ENCODE measurements at regions not wholly inside any gene's neighbourhood (a gene's known extent, or its start where the extent isn't known, plus 50 kb on each side); places are given as distances from the start of the nearest gene placed in this dataset.

DNA sequence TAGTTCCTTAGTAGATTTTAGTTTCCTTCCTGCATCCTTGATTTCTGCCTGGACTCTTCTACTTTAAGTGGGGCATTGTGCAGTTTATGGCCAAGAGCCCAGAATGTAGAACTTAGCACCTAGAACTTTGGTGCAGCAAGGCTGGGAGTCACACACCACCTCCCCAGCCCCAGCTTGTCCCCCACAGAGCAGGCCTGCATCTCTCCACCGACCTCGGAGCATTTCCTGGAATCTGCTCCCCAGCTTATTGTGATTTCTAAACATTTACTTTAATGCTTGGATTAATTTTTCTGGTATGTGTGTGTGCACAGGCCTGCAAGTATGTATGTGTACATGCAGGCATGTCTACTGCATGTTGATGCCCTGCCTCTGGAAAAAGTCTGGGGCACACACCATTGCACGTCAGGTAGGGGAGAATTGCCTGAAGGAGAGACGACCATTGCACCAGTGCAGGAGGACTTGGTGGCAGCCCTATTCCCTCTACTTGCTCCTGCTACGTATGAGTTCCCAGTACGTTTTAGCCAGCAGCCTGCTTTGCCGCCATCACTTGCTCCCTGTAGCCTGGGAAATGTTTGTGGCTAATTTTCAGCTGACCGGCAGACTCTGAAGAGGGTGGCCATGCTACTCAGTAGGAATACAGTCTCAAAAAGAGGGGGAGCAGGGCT lies 419.9 kb upstream of the HS6ST1 start:
- intact Hi-C loops (cut with DNase I), result no loop called here

DNA sequence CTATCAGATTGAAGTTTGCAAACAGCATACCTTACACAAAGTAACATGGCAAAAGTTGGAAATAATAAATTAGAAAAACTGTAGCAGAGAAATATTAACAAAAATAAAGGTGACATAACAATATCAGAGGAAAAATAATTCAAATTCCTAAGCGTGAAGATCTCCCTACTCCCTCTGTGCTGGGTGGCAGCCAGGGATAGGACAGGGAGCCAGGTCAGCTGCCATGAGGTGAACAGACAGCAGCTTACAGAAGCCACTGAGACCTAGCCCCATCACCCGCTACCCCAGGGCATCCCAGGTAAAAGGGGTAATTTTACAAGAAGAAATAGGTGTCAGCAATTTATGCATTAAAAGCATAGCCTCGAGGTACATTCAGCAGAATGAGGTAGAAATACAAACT lies 423.8 kb upstream of the HS6ST1 start:
- ATAC-seq (no peak), DNase-seq (ENCODE audit: low spot score) (no peak)
- intact Hi-C loops (cut with DNase I), result no loop called here

More for the DNA sequence above, 419.9 kb upstream of the HS6ST1 start:
- DNase-seq (ENCODE audit: low spot score), result no peak
- no peak for ATAC-seq

DNA sequence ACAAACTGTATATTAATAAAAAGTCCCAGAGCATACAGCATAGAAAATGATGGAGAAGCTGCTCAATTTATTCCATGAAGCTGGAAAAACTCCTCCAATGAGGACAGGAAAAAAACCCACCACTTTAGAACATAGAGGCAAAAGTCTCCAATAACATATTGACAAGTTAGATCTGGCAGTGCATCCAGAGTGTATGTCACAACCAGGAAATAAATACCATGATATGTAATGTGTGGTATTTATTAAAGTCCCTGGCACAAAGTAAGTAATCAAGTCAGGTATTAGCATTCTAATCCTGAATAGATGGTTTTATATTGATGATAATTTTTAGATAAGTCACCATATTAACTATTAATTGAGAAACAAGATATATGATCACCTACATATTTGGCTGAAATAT lies 427.3 kb upstream of the HS6ST1 start:
- intact Hi-C loops (cut with DNase I), result no loop called here
- DNase-seq (ENCODE audit: low spot score), result no peak
- ATAC-seq, result no peak

DNA sequence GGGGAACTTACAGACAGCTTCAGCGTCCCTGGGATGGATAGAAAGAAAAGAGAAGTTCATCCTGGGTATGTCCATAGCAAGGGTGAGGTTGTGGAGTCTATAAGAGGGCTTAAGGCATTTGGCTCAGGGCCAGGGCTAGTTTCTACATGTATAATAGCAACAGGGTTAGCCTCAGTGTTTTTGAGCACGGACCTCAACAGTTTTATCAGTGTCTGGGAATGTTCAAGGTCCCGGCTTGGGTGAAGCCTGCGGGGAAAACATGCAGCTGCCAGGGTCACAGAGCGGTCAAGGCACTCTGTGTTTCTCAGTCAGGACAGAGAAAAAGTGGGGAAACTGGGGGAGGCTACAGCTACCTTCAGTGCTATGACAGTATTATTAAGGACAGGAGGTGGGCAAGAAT lies 427.7 kb upstream of the HS6ST1 start:
- ATAC-seq (no peak), DNase-seq (ENCODE audit: low spot score) (no peak)
- intact Hi-C loops (cut with DNase I), result no loop called here

DNA sequence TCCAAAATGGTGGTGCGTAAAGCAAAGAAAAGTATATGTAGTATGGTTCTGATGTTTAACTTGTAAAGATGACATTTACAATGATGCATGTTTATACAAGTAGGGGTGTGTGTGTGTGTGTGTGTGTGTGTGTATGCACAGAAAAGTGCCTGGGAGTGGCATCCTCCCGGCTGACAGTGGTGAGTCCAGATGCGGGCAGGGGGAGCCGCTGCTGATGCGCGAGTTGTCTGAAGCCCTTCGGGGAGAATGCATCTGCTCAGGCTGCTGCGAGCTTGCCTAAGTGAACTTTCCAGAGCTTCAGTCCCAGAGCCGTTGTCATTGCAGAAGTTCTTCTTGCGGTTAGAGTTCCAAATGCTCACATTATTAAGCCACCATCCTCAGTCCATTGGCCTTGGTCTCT lies 429.7 kb upstream of the HS6ST1 start:
- intact Hi-C loops (cut with DNase I), result loop anchor here (1.0 kb wide), 1 partner anchor 35 kb away; no protein-coding TSS in a partner anchor
- no peak for DNase-seq (ENCODE audit: low spot score)
- no peak for ATAC-seq

DNA sequence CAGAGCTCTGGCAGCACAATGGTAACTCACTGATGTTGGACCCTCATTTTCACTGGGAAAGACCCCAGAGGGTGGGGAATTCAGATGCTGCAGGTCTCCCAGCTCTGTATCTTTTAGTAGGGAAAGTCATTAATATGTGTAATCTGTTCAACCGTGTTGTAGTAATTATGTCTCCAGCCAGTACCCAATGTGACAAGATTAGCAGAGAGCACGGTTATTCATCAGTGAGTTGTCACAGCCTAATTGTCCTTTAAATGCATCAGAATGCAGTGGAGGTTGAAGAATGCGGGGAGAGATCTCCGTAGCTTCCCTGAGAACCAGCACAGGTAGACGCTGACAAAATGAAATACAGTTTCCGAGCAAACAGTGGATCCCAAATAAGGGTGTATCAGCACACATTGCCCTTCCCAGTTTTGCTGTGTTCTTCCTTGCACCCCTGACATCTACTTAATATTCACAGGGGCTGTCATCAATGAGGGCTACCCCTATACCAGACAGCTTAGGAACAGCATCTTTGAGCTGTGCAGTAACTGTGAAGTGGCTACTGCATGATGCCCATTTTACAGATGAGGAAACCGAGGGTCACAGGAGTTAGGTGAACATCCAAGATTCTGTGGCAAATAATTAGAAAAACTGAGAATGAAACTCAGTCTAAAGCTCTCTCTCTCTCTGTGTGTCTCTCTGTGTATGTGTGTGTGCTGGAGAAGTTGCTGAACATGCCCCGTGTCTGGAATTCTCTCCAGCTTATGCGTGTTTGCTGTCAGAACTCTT lies 430.4 kb upstream of the HS6ST1 start:
- intact Hi-C loops (cut with DNase I), result loop anchor here (1.0 kb wide), 1 partner anchor 36 kb away; no protein-coding TSS in a partner anchor
- no peak for DNase-seq (ENCODE audit: low spot score)
- ATAC-seq, result no peak

DNA sequence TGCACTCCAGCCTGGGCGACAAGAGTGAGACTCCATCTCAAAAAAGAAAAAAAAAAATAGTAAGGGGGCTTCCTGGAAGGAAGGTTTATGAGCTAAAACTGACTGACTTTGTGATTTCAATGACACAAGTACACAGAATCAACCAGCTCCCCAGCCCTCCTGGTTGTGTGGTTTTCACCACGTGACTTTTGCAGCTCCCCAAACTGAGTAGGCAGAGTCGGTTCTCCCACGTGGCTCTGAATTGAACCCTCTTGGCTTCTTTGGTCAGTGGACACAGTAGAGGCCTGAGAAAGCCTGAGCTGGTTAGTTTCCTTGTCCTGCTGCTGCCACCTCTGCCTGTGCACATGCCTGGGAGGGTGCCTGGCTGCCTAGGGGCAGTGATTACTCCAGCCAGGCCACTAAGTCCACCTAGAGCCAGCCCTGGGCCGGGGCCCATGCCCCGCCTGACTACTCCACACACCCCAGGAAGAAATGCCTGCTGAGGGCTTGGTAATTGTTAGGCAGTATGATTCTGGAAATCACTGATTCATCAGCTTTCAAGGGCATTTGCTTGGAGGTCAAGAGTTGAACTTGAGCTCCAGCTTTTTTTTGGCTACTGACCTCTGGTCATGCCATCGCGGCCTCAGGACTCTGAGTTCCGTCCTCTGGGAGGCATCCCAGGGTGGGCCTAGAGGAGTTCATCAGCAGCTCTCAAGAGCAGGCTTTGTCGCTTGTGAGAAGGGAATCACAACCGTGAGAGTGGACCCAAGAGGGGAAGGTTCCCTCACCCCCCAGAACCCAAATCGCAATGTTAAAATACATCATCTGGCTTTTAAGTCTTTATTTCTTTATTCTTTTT lies 431.9 kb upstream of the HS6ST1 start:
- DNase-seq (ENCODE audit: low spot score), result no peak
- intact Hi-C loops (cut with DNase I), result no loop called here
- ATAC-seq, result peak; percentile 34

DNA sequence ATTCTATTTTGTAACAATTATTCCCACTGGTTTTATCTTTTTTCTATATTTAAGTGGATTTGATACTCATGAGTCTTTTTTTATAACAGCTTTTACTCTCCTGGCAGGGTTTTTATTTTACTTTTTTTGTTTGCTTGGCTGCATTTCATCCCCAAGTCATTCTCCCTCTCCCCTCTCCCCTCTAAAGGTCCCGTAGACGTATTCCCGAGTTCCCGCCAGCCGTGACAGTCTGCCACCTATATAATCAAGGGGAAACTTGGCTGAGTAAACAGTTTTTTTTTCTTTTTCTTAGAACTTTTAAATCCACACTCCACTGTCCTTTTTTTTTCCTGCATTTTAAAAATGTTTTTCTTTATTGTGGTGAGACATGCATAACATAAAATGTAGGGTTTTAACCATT lies 433.1 kb upstream of the HS6ST1 start:
- DNase-seq (ENCODE audit: low spot score) (no peak), ATAC-seq (no peak)
- intact Hi-C loops (cut with DNase I), result no loop called here

DNA sequence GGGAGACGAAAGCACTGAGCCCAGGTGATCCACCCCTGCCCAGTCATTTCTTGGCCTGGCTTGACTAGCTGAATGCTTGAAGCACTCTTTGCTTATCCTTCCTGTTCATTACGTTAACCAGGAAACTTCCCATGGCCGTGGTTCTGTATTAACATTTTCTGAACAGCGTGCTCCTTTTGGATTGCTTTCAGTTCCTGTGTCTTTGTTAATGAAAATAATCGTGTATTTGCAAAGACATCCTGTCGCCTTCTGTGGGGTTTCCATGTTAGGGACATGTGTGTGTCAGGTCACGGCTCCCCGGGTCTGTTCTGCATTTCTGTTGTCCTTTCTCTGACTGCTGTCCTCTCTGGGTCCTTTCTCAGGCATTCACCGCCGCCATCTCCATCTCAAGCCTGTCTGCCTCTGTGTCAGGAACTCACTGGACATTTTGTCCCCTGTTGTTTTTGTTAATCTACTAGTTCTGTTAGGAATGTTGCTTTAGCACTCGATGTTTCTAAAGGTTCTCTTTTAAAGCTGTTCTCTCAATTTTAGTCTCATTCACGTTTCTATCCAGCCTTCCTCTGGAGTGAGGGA lies 434.1 kb upstream of the HS6ST1 start:
- ATAC-seq (no peak), DNase-seq (ENCODE audit: low spot score) (no peak)
- intact Hi-C loops (cut with DNase I), result no loop called here

DNA sequence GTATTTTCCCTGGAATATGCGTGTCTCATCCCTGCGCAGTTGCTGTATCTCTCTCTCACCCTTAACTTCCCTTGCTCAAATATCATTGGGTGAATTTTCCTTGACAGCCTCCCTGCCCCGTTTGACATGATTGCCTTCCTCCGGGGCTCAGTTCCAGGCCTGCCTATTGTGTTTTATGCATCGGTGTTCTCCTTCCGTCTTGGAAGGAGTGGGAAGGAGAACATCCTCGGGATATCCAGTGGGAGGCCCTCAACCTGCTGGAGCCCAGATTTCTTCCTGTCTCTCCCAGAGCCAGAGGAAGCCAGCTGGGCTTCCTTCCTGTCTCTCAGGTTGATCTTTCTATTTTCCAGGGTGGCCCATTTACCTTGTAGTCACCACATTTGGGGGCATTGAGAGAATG lies 434.7 kb upstream of the HS6ST1 start:
- no peak for ATAC-seq
- intact Hi-C loops (cut with DNase I), result no loop called here
- DNase-seq (ENCODE audit: low spot score), result no peak

DNA sequence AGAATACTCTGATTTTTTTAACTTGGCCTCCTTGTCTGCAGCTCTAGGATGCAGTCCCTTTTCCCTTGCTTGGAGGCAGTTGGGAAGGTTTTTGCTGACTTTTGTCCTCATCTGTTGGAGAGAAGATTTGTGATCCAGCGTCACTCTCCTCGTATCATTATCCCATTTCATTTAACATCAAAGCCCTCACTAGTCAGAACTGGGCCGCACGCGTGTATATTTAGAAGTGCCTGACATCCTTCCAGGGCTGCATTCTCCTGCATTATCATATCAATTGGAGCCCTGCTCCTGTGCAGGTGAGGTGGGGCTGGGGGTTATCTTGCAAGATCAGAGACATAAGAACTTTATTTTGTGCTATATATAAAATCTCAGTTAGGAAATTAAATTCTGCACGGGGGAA lies 435.1 kb upstream of the HS6ST1 start:
- ATAC-seq, result no peak
- intact Hi-C loops (cut with DNase I), result no loop called here
- DNase-seq (ENCODE audit: low spot score), result no peak

DNA sequence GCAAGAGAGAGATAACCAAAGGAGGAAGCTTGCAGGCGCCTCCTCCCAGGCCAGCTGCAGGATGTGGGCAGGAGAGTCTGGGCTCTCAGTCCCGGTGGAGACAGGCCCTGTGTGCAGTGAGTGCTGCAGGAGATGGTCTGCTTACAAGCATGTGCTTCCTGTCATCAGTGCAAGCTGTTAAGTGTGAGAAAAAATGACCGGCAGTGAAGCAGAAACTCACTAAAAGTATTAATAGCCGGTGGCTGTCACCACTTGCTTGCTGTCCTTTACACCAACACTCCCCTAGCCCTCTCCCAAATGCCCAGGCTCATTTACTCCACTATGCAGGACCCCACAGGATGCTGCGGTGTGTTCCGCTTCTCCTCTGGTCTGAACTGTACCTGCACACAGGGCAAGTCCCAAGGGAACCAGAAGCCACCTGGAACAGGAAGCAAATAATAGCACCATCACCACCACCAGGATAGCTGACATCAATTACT lies 435.6 kb upstream of the HS6ST1 start:
- intact Hi-C loops (cut with DNase I), result no loop called here
- DNase-seq (ENCODE audit: low spot score), result no peak
- peak; percentile 79 for ATAC-seq

DNA sequence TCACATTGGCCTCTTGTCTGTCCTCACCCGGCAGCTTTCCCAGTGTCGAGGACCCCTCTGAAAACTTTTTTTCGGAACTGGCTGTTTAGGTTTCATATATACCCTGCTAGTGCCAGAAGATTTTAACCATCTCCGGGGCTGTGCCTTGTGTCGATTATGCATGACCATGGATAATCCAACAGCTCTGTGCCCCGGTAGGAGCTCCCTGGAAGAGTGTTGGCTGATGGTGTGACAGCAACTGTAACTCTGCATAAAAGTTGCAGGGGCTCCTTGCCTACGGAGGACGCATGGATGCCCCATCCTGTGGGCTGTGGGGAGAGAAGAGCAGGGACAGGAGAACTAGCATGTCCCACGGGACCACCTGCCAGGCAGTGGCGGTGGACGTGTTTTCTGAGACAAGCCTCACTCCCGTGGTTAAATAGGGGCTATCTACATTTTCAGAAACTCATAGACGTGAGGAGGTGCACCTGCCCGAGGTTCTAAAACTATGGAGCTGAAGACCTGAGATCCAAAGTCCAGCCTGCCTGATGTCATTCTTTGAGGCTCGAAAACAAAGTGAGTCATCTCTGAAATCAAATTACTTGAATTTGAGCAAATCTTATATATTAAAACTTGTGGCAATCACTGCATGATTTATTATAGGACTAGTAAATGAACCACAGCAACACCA lies 437.2 kb upstream of the HS6ST1 start:
- no peak for ATAC-seq
- no peak for DNase-seq (ENCODE audit: low spot score)
- intact Hi-C loops (cut with DNase I), result no loop called here

DNA sequence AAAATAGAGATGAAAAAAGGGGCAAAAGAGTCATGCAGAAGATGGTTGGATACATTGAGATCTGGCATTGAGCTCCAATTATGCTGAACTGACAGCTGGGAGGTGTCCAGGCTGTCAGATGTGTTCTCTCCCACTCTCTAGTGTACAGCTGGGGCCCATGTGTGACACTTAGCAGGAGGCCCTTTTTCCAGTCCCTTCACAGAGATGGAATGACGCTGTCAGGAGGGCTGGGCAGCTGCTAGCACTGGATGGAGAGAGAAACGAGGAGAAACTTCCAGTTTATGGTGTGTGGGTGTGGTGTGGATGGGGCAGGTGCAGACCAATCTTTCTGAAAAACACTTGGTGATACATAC lies 437.7 kb upstream of the HS6ST1 start:
- DNase-seq (ENCODE audit: low spot score) (no peak), ATAC-seq (no peak)
- intact Hi-C loops (cut with DNase I), result no loop called here

DNA sequence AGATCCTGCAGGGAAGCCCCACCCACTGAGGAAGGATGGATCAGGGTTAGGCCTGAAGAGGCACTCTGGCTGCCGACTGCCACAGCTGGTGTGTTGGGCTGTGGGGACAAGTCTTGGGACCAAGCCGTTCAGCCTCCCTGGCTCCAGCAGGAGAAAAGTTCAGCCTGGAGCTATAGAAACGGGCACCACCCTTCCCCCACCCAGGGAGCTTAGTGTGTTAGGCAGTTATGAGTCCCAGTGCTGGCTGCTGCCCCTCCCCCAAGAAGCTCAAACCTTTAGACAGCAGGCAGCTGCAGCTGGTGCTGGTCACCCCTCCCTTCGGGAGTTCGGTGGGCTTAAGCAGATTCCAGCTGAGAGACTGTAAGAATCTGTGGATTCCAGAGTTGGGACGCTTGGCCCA lies 447.1 kb upstream of the HS6ST1 start:
- peak; percentile 26 for DNase-seq (ENCODE audit: low spot score)
- intact Hi-C loops (cut with DNase I), result no loop called here
- no peak for ATAC-seq

DNA sequence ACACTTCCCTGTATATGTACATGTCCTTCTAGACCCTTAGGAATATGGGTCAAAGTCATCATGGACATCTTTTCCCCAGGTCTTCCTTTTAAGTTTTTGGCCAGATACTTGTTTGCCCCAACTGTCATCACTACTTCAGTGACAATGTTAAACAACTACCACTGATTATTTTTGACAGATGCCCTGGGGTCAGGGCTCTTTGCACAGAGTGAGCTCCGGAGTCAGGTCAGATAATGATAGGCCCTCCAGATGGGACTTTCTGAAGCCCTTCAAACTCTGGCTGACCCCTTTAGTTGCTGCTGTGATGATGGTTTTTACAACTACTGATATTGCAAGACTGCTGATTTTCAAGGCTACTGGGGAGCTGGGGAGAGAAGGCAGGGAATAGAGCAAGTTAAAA lies 449.4 kb upstream of the HS6ST1 start:
- intact Hi-C loops (cut with DNase I), result no loop called here

DNA sequence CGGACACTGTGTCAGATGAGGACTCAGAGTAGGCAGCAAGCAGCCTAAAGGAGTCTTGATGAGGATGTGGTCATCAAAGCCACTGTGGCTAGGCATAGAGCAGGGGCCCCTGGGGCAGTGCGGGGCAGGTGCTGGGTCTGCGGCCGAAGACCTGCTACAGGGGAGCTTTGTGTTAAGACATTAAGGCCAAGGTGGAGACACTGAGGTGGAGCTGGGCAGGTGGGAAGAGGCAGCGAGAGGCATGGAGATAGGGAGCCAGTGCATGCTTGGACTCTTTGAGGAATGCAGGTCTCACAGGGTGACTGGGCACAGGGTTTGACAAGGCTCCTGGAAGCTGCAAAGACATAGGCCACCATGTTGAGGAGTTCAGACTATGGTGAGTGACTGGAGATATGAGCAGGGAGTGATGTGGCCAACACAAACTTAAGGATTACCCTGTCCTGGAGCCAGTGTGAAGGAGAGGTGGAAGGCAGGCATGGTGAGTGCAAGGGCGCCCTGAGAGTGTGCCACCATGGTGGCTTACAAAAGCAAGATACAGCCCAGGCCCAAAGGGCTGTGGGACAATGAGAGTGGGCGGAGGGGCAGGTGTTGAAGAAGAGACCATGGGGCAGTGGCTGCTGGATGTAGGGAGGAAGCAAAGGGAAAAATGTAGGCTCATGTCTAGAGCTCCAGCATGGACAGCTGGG lies 450.9 kb upstream of the HS6ST1 start:
- DNase-seq (ENCODE audit: low spot score) (peak; percentile 44), ATAC-seq (no peak)
- intact Hi-C loops (cut with DNase I), result no loop called here

More for the DNA sequence above, 449.4 kb upstream of the HS6ST1 start:
- DNase-seq (ENCODE audit: low spot score) (no peak), ATAC-seq (no peak)

Data from sciatic nerve (tissue), 2 donors.